ENCODE measurements at regions not wholly inside any gene's neighbourhood (a gene's known extent, or its start where the extent isn't known, plus 50 kb on each side); places are given as distances from the start of the nearest gene placed in this dataset.

- ATAC-seq = no peak
- WGBS (ENCODE audit: insufficient coverage) = 84% methylated on average over 1 of the region's 1 CpG
- H3K36me3 Mint-ChIP-seq = no peaks in the 10 kb centered on the region
Observed at GRCh38 chr15:36221992-36222391, 357.4 kb upstream of the CDIN1 start.

GRCh38 chr15:36230776-36231175 lies 348.6 kb upstream of the CDIN1 start:
- intact Hi-C loops (cut with micrococcal nuclease) = no loop called here
- no peak for ATAC-seq
- Histone ChIP-seq H3K27ac (ENCODE audit: low read length) (no peak overlapping the region), H3K4me3 (ENCODE audit: low read length) (no peak overlapping the region), H3K36me3 (ENCODE audit: control insufficient read depth, insufficient read depth, low read length) (no peaks in the 10 kb centered on the region), H3K4me1 (ENCODE audit: control insufficient read depth, insufficient read depth, low read length) (no peaks in the 10 kb centered on the region), H3K9me3 (ENCODE audit: control insufficient read depth, insufficient read depth, low read length) (no peaks in the 10 kb centered on the region), H3K27me3 (ENCODE audit: control insufficient read depth, insufficient read depth, low read length) (no peaks in the 10 kb centered on the region)
- H3K36me3 Mint-ChIP-seq = no peaks in the 10 kb centered on the region
- no peaks in the 10 kb centered on the region for H3K4me1 Mint-ChIP-seq
- H3K27ac Mint-ChIP-seq = no peak overlapping the region
- no peak for TF ChIP-seq CTCF (IDR thresholded peaks at IDR 0.05)
- peaks cover 8 to 15% of the 10 kb centered on the region in 2 donors for H3K9me3 Mint-ChIP-seq
- 92% methylated on average over 2 of the region's 2 CpGs for WGBS (ENCODE audit: insufficient coverage)
- no peak overlapping the region for H3K4me3 Mint-ChIP-seq
- DNase-seq = no peak
- no peaks in the 10 kb centered on the region for H3K27me3 Mint-ChIP-seq (ENCODE audit: low read depth in 2 of 2)

More at GRCh38 chr15:36221992-36222391, 357.4 kb upstream of the CDIN1 start:
- H3K36me3 ChIP-seq (ENCODE audit: control insufficient read depth, insufficient read depth, low read length) = no peaks in the 10 kb centered on the region
- no peak for TF ChIP-seq CTCF (IDR thresholded peaks at IDR 0.05)
- DNase-seq = no peak
- intact Hi-C loops (cut with micrococcal nuclease) = no loop called here
- no peaks in the 10 kb centered on the region for H3K27me3 Mint-ChIP-seq (ENCODE audit: low read depth in 2 of 2)
- no peak overlapping the region for H3K4me3 Mint-ChIP-seq
- H3K4me1 ChIP-seq (ENCODE audit: control insufficient read depth, insufficient read depth, low read length) = no peaks in the 10 kb centered on the region
- H3K27ac ChIP-seq (ENCODE audit: low read length) = no peak overlapping the region
- H3K27ac Mint-ChIP-seq = no peak overlapping the region
- H3K9me3 Mint-ChIP-seq = peaks cover 6 to 10% of the 10 kb centered on the region in 2 donors
- H3K27me3 ChIP-seq (ENCODE audit: control insufficient read depth, insufficient read depth, low read length) = no peaks in the 10 kb centered on the region
- H3K4me3 ChIP-seq (ENCODE audit: low read length) = no peak overlapping the region
- H3K4me1 Mint-ChIP-seq = no peaks in the 10 kb centered on the region
- peaks cover 4% of the 10 kb centered on the region for H3K9me3 ChIP-seq (ENCODE audit: control insufficient read depth, insufficient read depth, low read length)

GRCh38 chr15:36232491-36232890 lies 346.9 kb upstream of the CDIN1 start:
- Mint-ChIP-seq H3K4me1 (no peaks in the 10 kb centered on the region), H3K27me3 (ENCODE audit: low read depth in 2 of 2) (no peaks in the 10 kb centered on the region), H3K27ac (no peak overlapping the region), H3K9me3 (peaks cover 9 to 23% of the 10 kb centered on the region in 2 donors), H3K4me3 (no peak overlapping the region), H3K36me3 (no peaks in the 10 kb centered on the region)
- Histone ChIP-seq H3K9me3 (ENCODE audit: control insufficient read depth, insufficient read depth, low read length) (no peaks in the 10 kb centered on the region), H3K4me3 (ENCODE audit: low read length) (no peak overlapping the region), H3K27me3 (ENCODE audit: control insufficient read depth, insufficient read depth, low read length) (no peaks in the 10 kb centered on the region), H3K27ac (ENCODE audit: low read length) (no peak overlapping the region), H3K4me1 (ENCODE audit: control insufficient read depth, insufficient read depth, low read length) (no peaks in the 10 kb centered on the region), H3K36me3 (ENCODE audit: control insufficient read depth, insufficient read depth, low read length) (no peaks in the 10 kb centered on the region)
- TF ChIP-seq CTCF (IDR thresholded peaks at IDR 0.05) = no peak
- intact Hi-C loops (cut with micrococcal nuclease) = no loop called here
- 50% methylated on average over 1 of the region's 1 CpG for WGBS (ENCODE audit: insufficient coverage)
- ATAC-seq (no peak), DNase-seq (no peak)

GRCh38 chr15:36234743-36235142 lies 344.7 kb upstream of the CDIN1 start:
- Histone ChIP-seq H3K27ac (ENCODE audit: low read length) (no peak overlapping the region), H3K27me3 (ENCODE audit: control insufficient read depth, insufficient read depth, low read length) (no peaks in the 10 kb centered on the region), H3K4me1 (ENCODE audit: control insufficient read depth, insufficient read depth, low read length) (no peaks in the 10 kb centered on the region), H3K9me3 (ENCODE audit: control insufficient read depth, insufficient read depth, low read length) (no peaks in the 10 kb centered on the region), H3K36me3 (ENCODE audit: control insufficient read depth, insufficient read depth, low read length) (no peaks in the 10 kb centered on the region), H3K4me3 (ENCODE audit: low read length) (no peak overlapping the region)
- H3K4me3 Mint-ChIP-seq = no peak overlapping the region
- H3K27me3 Mint-ChIP-seq (ENCODE audit: low read depth in 2 of 2) = no peaks in the 10 kb centered on the region
- H3K27ac Mint-ChIP-seq = no peak overlapping the region
- intact Hi-C loops (cut with micrococcal nuclease) = no loop called here
- H3K4me1 Mint-ChIP-seq = no peaks in the 10 kb centered on the region
- TF ChIP-seq CTCF (IDR thresholded peaks at IDR 0.05) = no peak
- H3K9me3 Mint-ChIP-seq = peaks cover 9 to 23% of the 10 kb centered on the region in 2 donors
- ATAC-seq (no peak), DNase-seq (no peak)
- no peaks in the 10 kb centered on the region for H3K36me3 Mint-ChIP-seq

Measured in natural killer cell (primary cell).